ENCODE measurements at regions not wholly inside any gene's neighbourhood (a gene's known extent, or its start where the extent isn't known, plus 50 kb on each side); places are given as distances from the start of the nearest gene placed in this dataset.

GRCh38 chr15:58374147-58374546, 57.6 kb upstream of the LIPC start:
- Histone ChIP-seq H3K79me2 (ENCODE audit: control insufficient read depth, insufficient read depth, low read length) (no peaks in the 10 kb centered on the region), H3K27ac (ENCODE audit: low read length in 2 of 2) (no peak overlapping the region), H2AFZ (ENCODE audit: insufficient read depth, low read depth, low read length, poor library complexity, severe bottlenecking) (no peak overlapping the region), H3K27me3 (replicated peaks in 1 of 4; ENCODE audit: control extremely low read depth in 1 of 4, control insufficient read depth in 3 of 4, insufficient read depth in 4 of 4, low read length in 3 of 4) (no peaks in the 10 kb centered on the region), H3K9ac (ENCODE audit: low read length) (no peak overlapping the region), H4K20me1 (ENCODE audit: control insufficient read depth, insufficient read depth, low read length, poor library complexity, severe bottlenecking) (no peaks in the 10 kb centered on the region), H3K4me2 (replicated peaks; ENCODE audit: low read depth, low read length, poor library complexity, severe bottlenecking) (no peak overlapping the region), H3K9me3 (ENCODE audit: control extremely low read depth in 1 of 3, control insufficient read depth in 2 of 3, insufficient read depth in 1 of 3, low read length in 2 of 3) (peaks cover 2 to 9% (median 5%) of the 10 kb centered on the region in 3 donors), H3K4me1 (ENCODE audit: control insufficient read depth in 2 of 2, insufficient read depth in 2 of 2, low read length in 2 of 2) (no peaks in the 10 kb centered on the region), H3K36me3 (replicated peaks in 1 of 2; ENCODE audit: control extremely low read depth in 1 of 2, control insufficient read depth in 1 of 2, extremely low read depth in 1 of 2, insufficient read depth in 2 of 2, low read length in 1 of 2) (no peaks in the 10 kb centered on the region), H3K4me3 (ENCODE audit: control extremely low read depth in 1 of 5, extremely low read depth in 1 of 5, insufficient read depth in 1 of 5, low read depth in 2 of 5, low read length in 4 of 5) (no peak overlapping the region)
- no peaks in the 10 kb centered on the region for H3K4me1 Mint-ChIP-seq
- peaks cover 14% of the 10 kb centered on the region for H3K27me3 Mint-ChIP-seq
- H3K27ac Mint-ChIP-seq, result no peak overlapping the region
- ChIA-PET CTCF (no interaction called here), POLR2A (no interaction called here)
- 88% methylated on average over 1 of the region's 3 CpGs for WGBS (ENCODE audit: insufficient coverage)
- H3K4me3 Mint-ChIP-seq, result no peak overlapping the region
- DNase-seq (no peak), ATAC-seq (ENCODE audit: low read depth) (no peak)
- H3K9me3 Mint-ChIP-seq (ENCODE audit: insufficient read depth), result peaks cover 2% of the 10 kb centered on the region
- no peak for TF ChIP-seq EZH2 (IDR thresholded peaks at IDR 0.05; ENCODE audit: borderline replicate concordance, insufficient read depth, low read depth, low read length, poor library complexity, severe bottlenecking)
- TF ChIP-seq, protein P1, sequence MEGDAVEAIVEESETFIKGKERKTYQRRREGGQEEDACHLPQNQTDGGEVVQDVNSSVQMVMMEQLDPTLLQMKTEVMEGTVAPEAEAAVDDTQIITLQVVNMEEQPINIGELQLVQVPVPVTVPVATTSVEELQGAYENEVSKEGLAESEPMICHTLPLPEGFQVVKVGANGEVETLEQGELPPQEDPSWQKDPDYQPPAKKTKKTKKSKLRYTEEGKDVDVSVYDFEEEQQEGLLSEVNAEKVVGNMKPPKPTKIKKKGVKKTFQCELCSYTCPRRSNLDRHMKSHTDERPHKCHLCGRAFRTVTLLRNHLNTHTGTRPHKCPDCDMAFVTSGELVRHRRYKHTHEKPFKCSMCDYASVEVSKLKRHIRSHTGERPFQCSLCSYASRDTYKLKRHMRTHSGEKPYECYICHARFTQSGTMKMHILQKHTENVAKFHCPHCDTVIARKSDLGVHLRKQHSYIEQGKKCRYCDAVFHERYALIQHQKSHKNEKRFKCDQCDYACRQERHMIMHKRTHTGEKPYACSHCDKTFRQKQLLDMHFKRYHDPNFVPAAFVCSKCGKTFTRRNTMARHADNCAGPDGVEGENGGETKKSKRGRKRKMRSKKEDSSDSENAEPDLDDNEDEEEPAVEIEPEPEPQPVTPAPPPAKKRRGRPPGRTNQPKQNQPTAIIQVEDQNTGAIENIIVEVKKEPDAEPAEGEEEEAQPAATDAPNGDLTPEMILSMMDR (IDR thresholded peaks at IDR 0.05), result no peak
- intact Hi-C loops (cut with micrococcal nuclease), result no loop called here

- H3K4me3 ChIP-seq (ENCODE audit: control extremely low read depth in 1 of 5, extremely low read depth in 1 of 5, insufficient read depth in 1 of 5, low read depth in 2 of 5, low read length in 4 of 5), result no peak overlapping the region
- POLR2A ChIA-PET, result no interaction called here
- no peaks in the 10 kb centered on the region for H3K36me3 ChIP-seq (replicated peaks in 1 of 2; ENCODE audit: control extremely low read depth in 1 of 2, control insufficient read depth in 1 of 2, extremely low read depth in 1 of 2, insufficient read depth in 2 of 2, low read length in 1 of 2)
- no peaks in the 10 kb centered on the region for H4K20me1 ChIP-seq (ENCODE audit: control insufficient read depth, insufficient read depth, low read length, poor library complexity, severe bottlenecking)
- no peak overlapping the region for H2AFZ ChIP-seq (ENCODE audit: insufficient read depth, low read depth, low read length, poor library complexity, severe bottlenecking)
- no peaks in the 10 kb centered on the region for H3K27me3 ChIP-seq (replicated peaks in 1 of 4; ENCODE audit: control extremely low read depth in 1 of 4, control insufficient read depth in 3 of 4, insufficient read depth in 4 of 4, low read length in 3 of 4)
- no peak overlapping the region for H3K4me2 ChIP-seq (replicated peaks; ENCODE audit: low read depth, low read length, poor library complexity, severe bottlenecking)
- Mint-ChIP-seq H3K4me1 (no peaks in the 10 kb centered on the region), H3K27me3 (peaks cover 20% of the 10 kb centered on the region), H3K9me3 (ENCODE audit: insufficient read depth) (peaks cover 6% of the 10 kb centered on the region), H3K27ac (no peak overlapping the region), H3K4me3 (no peak overlapping the region)
- intact Hi-C loops (cut with micrococcal nuclease), result no loop called here
- H3K9me3 ChIP-seq (ENCODE audit: control extremely low read depth in 1 of 3, control insufficient read depth in 2 of 3, insufficient read depth in 1 of 3, low read length in 2 of 3), result peaks cover 2 to 6% (median 4%) of the 10 kb centered on the region in 3 donors
- no peak for ATAC-seq (ENCODE audit: low read depth)
- DNase-seq, result no peak
- 100% methylated on average over 1 of the region's 2 CpGs for WGBS (ENCODE audit: insufficient coverage)
- H3K79me2 ChIP-seq (ENCODE audit: control insufficient read depth, insufficient read depth, low read length), result no peaks in the 10 kb centered on the region
- H3K4me1 ChIP-seq (ENCODE audit: control insufficient read depth in 2 of 2, insufficient read depth in 2 of 2, low read length in 2 of 2), result no peaks in the 10 kb centered on the region
- CTCF ChIA-PET, result interaction anchor here (0.6 kb wide), 1 partner anchor 1755 kb away, joined by 4 read pairs; no protein-coding TSS in a partner anchor
- no peak overlapping the region for H3K27ac ChIP-seq (ENCODE audit: low read length in 2 of 2)
- no peak overlapping the region for H3K9ac ChIP-seq (ENCODE audit: low read length)
- no peak for TF ChIP-seq EZH2 (IDR thresholded peaks at IDR 0.05; ENCODE audit: borderline replicate concordance, insufficient read depth, low read depth, low read length, poor library complexity, severe bottlenecking)
- TF ChIP-seq, protein P1 (IDR thresholded peaks at IDR 0.05), result no peak
Measured at GRCh38 chr15:58377193-58377592, 54.6 kb upstream of the LIPC start.

Data from B cell (primary cell).